OCI-LY3 (cell line): ENCODE measurements at regions not wholly inside any gene's neighbourhood (a gene's known extent, or its start where the extent isn't known, plus 50 kb on each side); places are given as distances from the start of the nearest gene placed in this dataset.

ENCODE experiments used
- CTCF ChIP-seq: fragments of 200-600, 300-600 bp; sonication (generic); IDR thresholded peaks from 2 replicates; pipeline ENCODE4 v1.5.1; 2014; ENCODE audit warnings: antibody characterized with exemption, low read length, low read depth
- EZH2phosphoT487 ChIP-seq: fragments of 200-600 bp; shearing (Covaris generic); IDR thresholded peaks from 2 replicates; pipeline ENCODE4 v1.6.1; 2018; ENCODE audit warnings: antibody characterized with exemption, mixed run types, low read depth

- no peak for TF ChIP-seq CTCF
- TF ChIP-seq EZH2phosphoT487, result no peak
Observed at GRCh38 chr5:149432911-149433401, 53.9 kb upstream of the IL17B start.
